ENCODE measurements at regions not wholly inside any gene's neighbourhood (a gene's known extent, or its start where the extent isn't known, plus 50 kb on each side); places are given as distances from the start of the nearest gene placed in this dataset.

GRCh38 chr14:85960756-85961155, 430.8 kb downstream of the FLRT2 start:
- in situ Hi-C loops (cut with MboI) (no loop called here), intact Hi-C loops (cut with micrococcal nuclease; ENCODE audit: unreplicated experiment) (no loop called here)
- H3K4me2 ChIP-seq (ENCODE audit: control insufficient read depth, insufficient read depth) = no peak overlapping the region
- WGBS (ENCODE audit: insufficient coverage, insufficient replicate concordance, low lambda C conversion rate, missing lambda C conversion rate) = 2% methylated on average over 2 of the region's 2 CpGs
- H3K27ac ChIP-seq (ENCODE audit: control insufficient read depth, insufficient read depth) = no peak overlapping the region
- no peak for ATAC-seq
- RAD21 ChIA-PET (ENCODE audit: unreplicated experiment) = no interaction called here
- no TSS peak for BruUV-seq (replicated peaks)
- H4K20me1 ChIP-seq (ENCODE audit: control insufficient read depth, insufficient read depth) = no peaks in the 10 kb centered on the region
- POLR2A ChIA-PET = no interaction called here
- FAIRE-seq = no peak
- CTCF ChIA-PET = no interaction called here
- no peak overlapping the region for H3K4me3 ChIP-seq
- no peaks in the 10 kb centered on the region for H3K79me2 ChIP-seq (ENCODE audit: control insufficient read depth, insufficient read depth, low read length)
- no peaks in the 10 kb centered on the region for H3K27me3 ChIP-seq (replicated peaks in 1 of 2; ENCODE audit: control insufficient read depth in 2 of 2, insufficient read depth in 2 of 2, low read length in 1 of 2)
- DNase-seq (ENCODE audit: low read depth, low spot score) = no peak
- no peaks in the 10 kb centered on the region for H3K36me3 ChIP-seq (ENCODE audit: control insufficient read depth in 2 of 2, insufficient read depth in 2 of 2, low read length in 1 of 2)
- H3K9me3 ChIP-seq (replicated peaks; ENCODE audit: control insufficient read depth, insufficient read depth, low read length) = no peaks in the 10 kb centered on the region
- H2AFZ ChIP-seq (ENCODE audit: control insufficient read depth, low read depth, low read length) = no peak overlapping the region
- SMC1A ChIA-PET (ENCODE audit: uncharacterized antibody, unreplicated experiment) = interaction anchor here (4.8 kb wide), 1 partner anchor 10 kb away, joined by 24 read pairs; no protein-coding TSS in a partner anchor
- H3K9ac ChIP-seq (ENCODE audit: control insufficient read depth, insufficient read depth, low read length) = no peak overlapping the region
- TF ChIP-seq LARP7 (IDR thresholded peaks at IDR 0.05) (no peak), ZSCAN29 (IDR thresholded peaks at IDR 0.05) (no peak), YY1 (IDR thresholded peaks at IDR 0.05; ENCODE audit: low read depth, low read length) (no peak), RAD21 (IDR thresholded peaks at IDR 0.05; ENCODE audit: insufficient read depth, low read depth, low read length) (no peak), RBBP5 (conservative IDR thresholded peaks at IDR 0.05) (no peak), EED (IDR thresholded peaks at IDR 0.05; ENCODE audit: low read depth) (no peak), SREBF2 (IDR thresholded peaks at IDR 0.05; ENCODE audit: low read length) (no peak)
- no peaks in the 10 kb centered on the region for H3K4me1 ChIP-seq (ENCODE audit: control insufficient read depth, insufficient read depth, low read length)

DNA sequence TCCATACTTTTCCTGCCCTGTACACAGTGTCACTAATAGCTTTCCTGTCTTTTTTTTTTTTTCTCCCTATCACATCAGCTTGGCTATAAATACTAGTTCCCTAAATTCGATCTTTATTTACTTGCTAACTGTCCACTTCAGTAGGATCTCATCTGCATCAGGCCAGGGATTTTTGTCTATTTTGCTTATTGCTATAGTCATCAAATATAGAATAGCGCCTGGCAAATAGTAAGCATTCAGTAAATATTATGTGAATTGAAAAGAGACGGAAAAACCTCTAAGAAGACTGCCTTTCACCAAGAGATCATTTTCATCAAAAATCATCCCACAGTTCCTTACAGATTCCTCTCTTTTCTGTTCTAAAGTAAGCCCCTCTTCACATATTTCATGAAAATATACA, 429.1 kb downstream of the FLRT2 start:
- CTCF ChIA-PET = interaction anchor here (0.7 kb wide), 1 partner anchor 40 kb away, joined by 3 read pairs; no protein-coding TSS in a partner anchor
- no peak for TF ChIP-seq RELB (IDR thresholded peaks at IDR 0.05; ENCODE audit: low read depth)
- no peak for TF ChIP-seq POLR2AphosphoS5 (IDR thresholded peaks at IDR 0.05; ENCODE audit: low read length)
- TF ChIP-seq SMAD5 (IDR thresholded peaks at IDR 0.05; ENCODE audit: low read depth) = no peak
- no peak for TF ChIP-seq SIN3A (IDR thresholded peaks at IDR 0.05; ENCODE audit: low read depth, low read length)
- TF ChIP-seq, protein P1, sequence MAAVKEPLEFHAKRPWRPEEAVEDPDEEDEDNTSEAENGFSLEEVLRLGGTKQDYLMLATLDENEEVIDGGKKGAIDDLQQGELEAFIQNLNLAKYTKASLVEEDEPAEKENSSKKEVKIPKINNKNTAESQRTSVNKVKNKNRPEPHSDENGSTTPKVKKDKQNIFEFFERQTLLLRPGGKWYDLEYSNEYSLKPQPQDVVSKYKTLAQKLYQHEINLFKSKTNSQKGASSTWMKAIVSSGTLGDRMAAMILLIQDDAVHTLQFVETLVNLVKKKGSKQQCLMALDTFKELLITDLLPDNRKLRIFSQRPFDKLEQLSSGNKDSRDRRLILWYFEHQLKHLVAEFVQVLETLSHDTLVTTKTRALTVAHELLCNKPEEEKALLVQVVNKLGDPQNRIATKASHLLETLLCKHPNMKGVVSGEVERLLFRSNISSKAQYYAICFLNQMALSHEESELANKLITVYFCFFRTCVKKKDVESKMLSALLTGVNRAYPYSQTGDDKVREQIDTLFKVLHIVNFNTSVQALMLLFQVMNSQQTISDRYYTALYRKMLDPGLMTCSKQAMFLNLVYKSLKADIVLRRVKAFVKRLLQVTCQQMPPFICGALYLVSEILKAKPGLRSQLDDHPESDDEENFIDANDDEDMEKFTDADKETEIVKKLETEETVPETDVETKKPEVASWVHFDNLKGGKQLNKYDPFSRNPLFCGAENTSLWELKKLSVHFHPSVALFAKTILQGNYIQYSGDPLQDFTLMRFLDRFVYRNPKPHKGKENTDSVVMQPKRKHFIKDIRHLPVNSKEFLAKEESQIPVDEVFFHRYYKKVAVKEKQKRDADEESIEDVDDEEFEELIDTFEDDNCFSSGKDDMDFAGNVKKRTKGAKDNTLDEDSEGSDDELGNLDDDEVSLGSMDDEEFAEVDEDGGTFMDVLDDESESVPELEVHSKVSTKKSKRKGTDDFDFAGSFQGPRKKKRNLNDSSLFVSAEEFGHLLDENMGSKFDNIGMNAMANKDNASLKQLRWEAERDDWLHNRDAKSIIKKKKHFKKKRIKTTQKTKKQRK (IDR thresholded peaks at IDR 0.05; ENCODE audit: low read depth, low read length) = no peak
- no peak for TF ChIP-seq TBL1XR1 (IDR thresholded peaks at IDR 0.05; ENCODE audit: low read depth, low read length)
- no peak for TF ChIP-seq NFYB (IDR thresholded peaks at IDR 0.05; ENCODE audit: insufficient read depth, low read depth, low read length)
- no peak for TF ChIP-seq KLF5 (IDR thresholded peaks at IDR 0.05; ENCODE audit: partially characterized antibody)

More for the DNA sequence above, 429.1 kb downstream of the FLRT2 start:
- intact Hi-C loops (cut with micrococcal nuclease; ENCODE audit: unreplicated experiment) (no loop called here), in situ Hi-C loops (cut with MboI) (no loop called here)
- Histone ChIP-seq H3K4me2 (ENCODE audit: control insufficient read depth, insufficient read depth) (no peak overlapping the region), H3K9me3 (replicated peaks; ENCODE audit: control insufficient read depth, insufficient read depth, low read length) (no peaks in the 10 kb centered on the region), H3K4me3 (no peak overlapping the region), H3K27ac (ENCODE audit: control insufficient read depth, insufficient read depth) (no peak overlapping the region), H3K36me3 (ENCODE audit: control insufficient read depth in 2 of 2, insufficient read depth in 2 of 2, low read length in 1 of 2) (no peaks in the 10 kb centered on the region), H3K4me1 (ENCODE audit: control insufficient read depth, insufficient read depth, low read length) (no peaks in the 10 kb centered on the region), H2AFZ (ENCODE audit: control insufficient read depth, low read depth, low read length) (no peak overlapping the region), H3K79me2 (ENCODE audit: control insufficient read depth, insufficient read depth, low read length) (no peaks in the 10 kb centered on the region), H3K27me3 (replicated peaks in 1 of 2; ENCODE audit: control insufficient read depth in 2 of 2, insufficient read depth in 2 of 2, low read length in 1 of 2) (no peaks in the 10 kb centered on the region), H3K9ac (ENCODE audit: control insufficient read depth, insufficient read depth, low read length) (no peak overlapping the region), H4K20me1 (ENCODE audit: control insufficient read depth, insufficient read depth) (no peaks in the 10 kb centered on the region)
- ATAC-seq (no peak), FAIRE-seq (no peak), DNase-seq (ENCODE audit: low read depth, low spot score) (no peak)
- SMC1A ChIA-PET (ENCODE audit: uncharacterized antibody, unreplicated experiment) = no interaction called here
- no TSS peak for BruUV-seq (replicated peaks)
- 77% methylated on average over 3 of the region's 3 CpGs for WGBS (ENCODE audit: insufficient coverage, insufficient replicate concordance, low lambda C conversion rate, missing lambda C conversion rate)
- RAD21 ChIA-PET (ENCODE audit: unreplicated experiment) = no interaction called here
- POLR2A ChIA-PET = no interaction called here
